KMS-11 (cell line): ENCODE measurements at regions not wholly inside any gene's neighbourhood (a gene's known extent, or its start where the extent isn't known, plus 50 kb on each side); places are given as distances from the start of the nearest gene placed in this dataset.

ENCODE experiments used
- H2AFZ ChIP-seq: fragments of 200-600 bp; sonication (generic); 2 replicates; pipeline ENCODE4 v1.6.1; 2016; ENCODE audit warnings: antibody characterized with exemption, mixed run types, low read depth
- H3K27ac ChIP-seq: fragments of 200-600 bp; sonication (generic); 2 replicates; pipeline ENCODE4 v1.6.1; 2016; ENCODE audit warnings: mild to moderate bottlenecking, mixed run types
- H3K27me3 ChIP-seq: fragments of 200-600 bp; sonication (generic); 2 replicates; pipeline ENCODE4 v1.6.1; 2017; ENCODE audit warnings: mild to moderate bottlenecking, low read depth, mixed run types, moderate library complexity; ENCODE audit not compliant: insufficient read depth
- H3K36me3 ChIP-seq: fragments of 200-600 bp; sonication (generic); 2 replicates; pipeline ENCODE4 v1.6.1; 2017; ENCODE audit warnings: mild to moderate bottlenecking, mixed run types; ENCODE audit not compliant: insufficient read depth
- H3K4me1 ChIP-seq: fragments of 200-600 bp; sonication (generic); 2 replicates; pipeline ENCODE4 v1.6.1; 2016; ENCODE audit warnings: mild to moderate bottlenecking, low read depth, mixed run types; ENCODE audit not compliant: poor library complexity, severe bottlenecking
- H3K4me2 ChIP-seq: fragments of 200-600 bp; sonication (generic); 2 replicates; pipeline ENCODE4 v1.7.0; 2016; ENCODE audit warnings: mild to moderate bottlenecking, mixed run types
- H3K4me3 ChIP-seq: fragments of 200-600 bp; sonication (generic); IDR thresholded peaks from 2 replicates; pipeline ENCODE4 v1.6.1; 2017; ENCODE audit warnings: low read depth, low read length, mixed read lengths; ENCODE audit not compliant: insufficient read depth
- H3K79me2 ChIP-seq: fragments of 200-600 bp; sonication (generic); 2 replicates; pipeline ENCODE4 v1.6.1; 2016; ENCODE audit warnings: low read depth, mixed run types; ENCODE audit not compliant: insufficient read depth
- H3K9ac ChIP-seq: fragments of 200-600 bp; sonication (generic); 2 replicates; pipeline ENCODE4 v1.6.1; 2016; ENCODE audit warnings: mild to moderate bottlenecking, mixed run types
- H4K20me1 ChIP-seq: fragments of 200-600 bp; sonication (generic); 2 replicates; pipeline ENCODE4 v1.6.1; 2016; ENCODE audit warnings: mild to moderate bottlenecking, mixed run types; ENCODE audit not compliant: insufficient read depth
- TF ChIP-seq, protein P1 (sequence below): fragments of 200-600 bp; sonication (generic); conservative IDR thresholded peaks from 2 replicates; pipeline ENCODE4 v1.6.1; 2017; ENCODE audit warnings: low read depth, mild to moderate bottlenecking, antibody characterized with exemption, low read length, moderate library complexity, mixed read lengths

GRCh38 chr1:209458921-209459320 lies 124.6 kb upstream of the CAMK1G start:
- no peaks in the 10 kb centered on the region for H3K27me3 ChIP-seq
- no peaks in the 10 kb centered on the region for H3K4me1 ChIP-seq
- TF ChIP-seq, protein P1, sequence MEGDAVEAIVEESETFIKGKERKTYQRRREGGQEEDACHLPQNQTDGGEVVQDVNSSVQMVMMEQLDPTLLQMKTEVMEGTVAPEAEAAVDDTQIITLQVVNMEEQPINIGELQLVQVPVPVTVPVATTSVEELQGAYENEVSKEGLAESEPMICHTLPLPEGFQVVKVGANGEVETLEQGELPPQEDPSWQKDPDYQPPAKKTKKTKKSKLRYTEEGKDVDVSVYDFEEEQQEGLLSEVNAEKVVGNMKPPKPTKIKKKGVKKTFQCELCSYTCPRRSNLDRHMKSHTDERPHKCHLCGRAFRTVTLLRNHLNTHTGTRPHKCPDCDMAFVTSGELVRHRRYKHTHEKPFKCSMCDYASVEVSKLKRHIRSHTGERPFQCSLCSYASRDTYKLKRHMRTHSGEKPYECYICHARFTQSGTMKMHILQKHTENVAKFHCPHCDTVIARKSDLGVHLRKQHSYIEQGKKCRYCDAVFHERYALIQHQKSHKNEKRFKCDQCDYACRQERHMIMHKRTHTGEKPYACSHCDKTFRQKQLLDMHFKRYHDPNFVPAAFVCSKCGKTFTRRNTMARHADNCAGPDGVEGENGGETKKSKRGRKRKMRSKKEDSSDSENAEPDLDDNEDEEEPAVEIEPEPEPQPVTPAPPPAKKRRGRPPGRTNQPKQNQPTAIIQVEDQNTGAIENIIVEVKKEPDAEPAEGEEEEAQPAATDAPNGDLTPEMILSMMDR, result no peak
- no peak overlapping the region for H3K9ac ChIP-seq
- no peak overlapping the region for H3K27ac ChIP-seq
- no peaks in the 10 kb centered on the region for H4K20me1 ChIP-seq
- H3K36me3 ChIP-seq, result no peaks in the 10 kb centered on the region
- H3K4me3 ChIP-seq, result no peak overlapping the region
- no peaks in the 10 kb centered on the region for H3K79me2 ChIP-seq
- no peak overlapping the region for H3K4me2 ChIP-seq
- no peak overlapping the region for H2AFZ ChIP-seq

GRCh38 chr1:209461168-209461567 lies 122.3 kb upstream of the CAMK1G start:
- Histone ChIP-seq H3K4me3 (no peak overlapping the region), H2AFZ (no peak overlapping the region)
- TF ChIP-seq, protein P1, result no peak

DNA sequence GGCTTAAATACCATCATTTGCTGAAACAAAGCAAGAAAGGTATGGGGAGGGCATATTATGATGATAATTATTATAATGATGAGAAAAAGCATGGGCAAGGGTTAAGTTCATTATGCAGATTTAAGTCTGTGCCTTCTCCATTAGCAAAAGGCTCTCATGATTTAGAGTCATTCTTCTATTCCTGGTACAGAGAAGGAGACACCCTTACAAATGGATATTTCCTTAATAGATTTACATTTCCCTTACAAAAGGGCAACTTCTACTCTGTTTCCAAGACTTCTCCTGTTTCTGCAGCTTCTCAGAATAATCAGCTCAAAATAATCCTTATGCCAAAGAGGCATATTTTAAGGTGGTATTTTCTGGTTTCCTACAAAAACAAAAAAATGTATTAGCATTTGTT lies 121.1 kb upstream of the CAMK1G start:
- no peak overlapping the region for H3K4me2 ChIP-seq
- TF ChIP-seq, protein P1, result no peak
- H3K27ac ChIP-seq, result no peak overlapping the region
- no peaks in the 10 kb centered on the region for H3K27me3 ChIP-seq
- H2AFZ ChIP-seq, result no peak overlapping the region
- H3K36me3 ChIP-seq, result no peaks in the 10 kb centered on the region
- H3K4me3 ChIP-seq, result no peak overlapping the region
- H3K79me2 ChIP-seq, result no peaks in the 10 kb centered on the region
- no peaks in the 10 kb centered on the region for H4K20me1 ChIP-seq
- H3K4me1 ChIP-seq, result no peaks in the 10 kb centered on the region
- H3K9ac ChIP-seq, result no peak overlapping the region

More at GRCh38 chr1:209461168-209461567, 122.3 kb upstream of the CAMK1G start:
- no peaks in the 10 kb centered on the region for H3K27me3 ChIP-seq
- H3K27ac ChIP-seq, result no peak overlapping the region
- no peaks in the 10 kb centered on the region for H4K20me1 ChIP-seq
- H3K4me1 ChIP-seq, result no peaks in the 10 kb centered on the region
- H3K4me2 ChIP-seq, result no peak overlapping the region
- H3K79me2 ChIP-seq, result no peaks in the 10 kb centered on the region
- H3K9ac ChIP-seq, result no peak overlapping the region
- H3K36me3 ChIP-seq, result no peaks in the 10 kb centered on the region

GRCh38 chr1:209463441-209463840 lies 120.1 kb upstream of the CAMK1G start:
- Histone ChIP-seq H3K4me1 (no peaks in the 10 kb centered on the region), H4K20me1 (no peaks in the 10 kb centered on the region), H3K36me3 (no peaks in the 10 kb centered on the region), H3K9ac (no peak overlapping the region), H3K27ac (no peak overlapping the region), H2AFZ (no peak overlapping the region), H3K4me2 (no peak overlapping the region), H3K79me2 (no peaks in the 10 kb centered on the region), H3K27me3 (no peaks in the 10 kb centered on the region), H3K4me3 (no peak overlapping the region)
- TF ChIP-seq, protein P1, result no peak
